ENCODE measurements at regions not wholly inside any gene's neighbourhood (a gene's known extent, or its start where the extent isn't known, plus 50 kb on each side); places are given as distances from the start of the nearest gene placed in this dataset.

DNA sequence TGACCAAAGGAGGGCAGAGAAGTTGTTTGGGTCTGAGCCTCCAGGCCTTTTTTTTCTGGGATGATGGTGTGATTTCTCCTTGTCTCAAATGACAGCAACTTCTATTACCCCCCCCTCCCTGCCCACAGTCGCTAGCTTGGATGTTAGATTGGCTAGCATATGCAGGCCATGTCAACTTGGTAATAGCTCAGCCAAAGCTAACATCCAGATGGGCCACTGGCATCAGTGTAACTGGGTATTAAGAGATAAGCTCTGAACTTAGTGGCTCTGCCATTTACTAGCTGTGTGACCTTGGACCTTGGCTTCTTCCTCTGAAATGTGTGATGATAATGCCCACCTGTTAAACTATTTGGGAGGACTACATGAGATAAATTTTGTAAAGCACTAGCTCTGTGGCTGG is 86.9 kb upstream of the TSPAN2 start:
- DNase-seq (ENCODE audit: low read depth, low spot score), result no peak
- no peak for TF ChIP-seq YY1 (IDR thresholded peaks at IDR 0.05; ENCODE audit: insufficient read depth, insufficient read length)
- no peak for TF ChIP-seq ZNF274 (IDR thresholded peaks at IDR 0.05; ENCODE audit: low read depth, low read length)
- TF ChIP-seq SUZ12 (IDR thresholded peaks at IDR 0.05; ENCODE audit: extremely low read depth, insufficient read depth, insufficient read length), result no peak
- H3K9me3 ChIP-seq (ENCODE audit: insufficient read depth, low read length), result peaks cover 7% of the 10 kb centered on the region

DNA sequence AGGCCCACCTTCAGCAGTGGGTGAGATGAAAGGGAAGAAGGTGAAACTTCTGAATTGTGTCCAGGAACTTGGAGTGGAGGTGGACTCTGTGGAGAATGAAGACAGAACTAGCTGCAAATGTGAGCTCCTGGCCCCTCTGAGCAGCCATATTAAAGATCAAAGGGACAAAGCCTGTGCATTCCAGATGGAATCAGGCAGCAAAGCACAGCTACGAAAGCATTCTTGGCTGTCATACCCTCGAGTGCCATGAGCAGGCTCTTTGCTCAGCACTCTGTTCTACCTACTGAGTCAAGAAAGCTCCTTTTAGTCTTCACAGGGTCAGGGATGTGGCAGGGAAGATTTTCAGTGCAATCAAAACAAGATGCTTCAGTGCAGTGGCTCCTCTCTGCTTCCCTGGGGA is 86.3 kb upstream of the TSPAN2 start:
- TF ChIP-seq SUZ12 (IDR thresholded peaks at IDR 0.05; ENCODE audit: extremely low read depth, insufficient read depth, insufficient read length), result no peak
- no peaks in the 10 kb centered on the region for H3K4me1 ChIP-seq (ENCODE audit: insufficient read depth, insufficient read length)
- no peak for DNase-seq (ENCODE audit: low read depth, low spot score)
- no peak overlapping the region for H3K4me3 ChIP-seq (ENCODE audit: insufficient read length, low read depth)
- H3K9ac ChIP-seq (ENCODE audit: insufficient read length, low read depth), result no peak overlapping the region
- H3K9me3 ChIP-seq (ENCODE audit: insufficient read depth, low read length), result peaks cover 7% of the 10 kb centered on the region
- no peaks in the 10 kb centered on the region for H3K27me3 ChIP-seq (ENCODE audit: insufficient read depth, insufficient read length)
- no peaks in the 10 kb centered on the region for H3K36me3 ChIP-seq (ENCODE audit: insufficient read depth, insufficient read length, low read length)

More for the DNA sequence above, 86.9 kb upstream of the TSPAN2 start:
- Histone ChIP-seq H3K36me3 (ENCODE audit: insufficient read depth, insufficient read length, low read length) (no peaks in the 10 kb centered on the region), H3K9ac (ENCODE audit: insufficient read length, low read depth) (no peak overlapping the region), H3K4me1 (ENCODE audit: insufficient read depth, insufficient read length) (no peaks in the 10 kb centered on the region), H3K27me3 (ENCODE audit: insufficient read depth, insufficient read length) (no peaks in the 10 kb centered on the region), H3K4me3 (ENCODE audit: insufficient read length, low read depth) (no peak overlapping the region)

DNA sequence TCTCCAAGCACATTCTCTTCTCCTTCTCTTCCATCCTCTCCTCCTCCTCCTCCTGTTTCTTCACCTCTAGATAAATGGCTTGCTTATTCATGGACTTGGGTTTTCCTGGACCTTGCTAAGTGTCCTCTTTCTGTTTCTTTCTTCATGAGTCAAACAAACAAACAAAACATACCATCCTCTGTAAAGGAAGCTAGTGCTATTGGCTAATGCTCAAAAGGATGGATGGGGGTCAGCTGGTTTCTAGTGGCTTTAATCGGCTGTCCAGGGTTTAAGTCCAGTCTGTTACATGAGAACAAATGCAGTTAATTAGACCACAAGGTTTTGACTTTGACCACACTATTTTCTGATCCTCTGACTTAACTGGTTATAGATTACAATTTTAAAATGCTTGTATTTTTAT is 83.8 kb upstream of the TSPAN2 start:
- TF ChIP-seq YY1 (IDR thresholded peaks at IDR 0.05; ENCODE audit: insufficient read depth, insufficient read length), result no peak
- TF ChIP-seq SUZ12 (IDR thresholded peaks at IDR 0.05; ENCODE audit: extremely low read depth, insufficient read depth, insufficient read length), result no peak
- no peak for TF ChIP-seq ZNF274 (IDR thresholded peaks at IDR 0.05; ENCODE audit: low read depth, low read length)
- H3K36me3 ChIP-seq (ENCODE audit: insufficient read depth, insufficient read length, low read length), result no peaks in the 10 kb centered on the region
- peaks cover 7% of the 10 kb centered on the region for H3K9me3 ChIP-seq (ENCODE audit: insufficient read depth, low read length)
- H3K4me1 ChIP-seq (ENCODE audit: insufficient read depth, insufficient read length), result no peaks in the 10 kb centered on the region
- no peak overlapping the region for H3K9ac ChIP-seq (ENCODE audit: insufficient read length, low read depth)
- H3K27me3 ChIP-seq (ENCODE audit: insufficient read depth, insufficient read length), result no peaks in the 10 kb centered on the region
- no peak overlapping the region for H3K4me3 ChIP-seq (ENCODE audit: insufficient read length, low read depth)
- DNase-seq (ENCODE audit: low read depth, low spot score), result no peak

DNA sequence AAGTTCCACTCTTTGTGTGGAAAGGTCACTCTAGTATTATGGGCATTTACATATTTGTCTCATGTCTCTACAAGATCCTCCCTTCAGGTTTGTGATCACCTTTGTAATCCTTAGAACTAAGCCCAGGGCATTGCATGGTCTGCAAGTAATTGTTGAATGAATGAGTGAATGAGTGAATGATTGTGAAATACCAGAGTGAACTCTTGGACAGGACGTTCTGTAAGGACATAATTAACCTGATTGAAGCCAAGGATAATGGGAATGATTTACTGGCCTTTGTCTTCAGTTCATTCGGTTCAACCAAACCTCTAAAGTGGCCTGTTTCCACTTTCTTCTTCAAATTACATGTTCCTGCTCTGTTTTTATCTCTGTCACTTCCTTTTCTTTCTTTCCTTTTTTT is 83.0 kb upstream of the TSPAN2 start:
- H3K36me3 ChIP-seq (ENCODE audit: insufficient read depth, insufficient read length, low read length), result no peaks in the 10 kb centered on the region
- H3K9me3 ChIP-seq (ENCODE audit: insufficient read depth, low read length), result peaks cover 7% of the 10 kb centered on the region
- no peak overlapping the region for H3K9ac ChIP-seq (ENCODE audit: insufficient read length, low read depth)
- H3K4me1 ChIP-seq (ENCODE audit: insufficient read depth, insufficient read length), result no peaks in the 10 kb centered on the region
- no peak for DNase-seq (ENCODE audit: low read depth, low spot score)
- no peaks in the 10 kb centered on the region for H3K27me3 ChIP-seq (ENCODE audit: insufficient read depth, insufficient read length)
- no peak overlapping the region for H3K4me3 ChIP-seq (ENCODE audit: insufficient read length, low read depth)
- TF ChIP-seq SUZ12 (IDR thresholded peaks at IDR 0.05; ENCODE audit: extremely low read depth, insufficient read depth, insufficient read length), result no peak
- no peak for TF ChIP-seq YY1 (IDR thresholded peaks at IDR 0.05; ENCODE audit: insufficient read depth, insufficient read length)
- TF ChIP-seq ZNF274 (IDR thresholded peaks at IDR 0.05; ENCODE audit: low read depth, low read length), result no peak

DNA sequence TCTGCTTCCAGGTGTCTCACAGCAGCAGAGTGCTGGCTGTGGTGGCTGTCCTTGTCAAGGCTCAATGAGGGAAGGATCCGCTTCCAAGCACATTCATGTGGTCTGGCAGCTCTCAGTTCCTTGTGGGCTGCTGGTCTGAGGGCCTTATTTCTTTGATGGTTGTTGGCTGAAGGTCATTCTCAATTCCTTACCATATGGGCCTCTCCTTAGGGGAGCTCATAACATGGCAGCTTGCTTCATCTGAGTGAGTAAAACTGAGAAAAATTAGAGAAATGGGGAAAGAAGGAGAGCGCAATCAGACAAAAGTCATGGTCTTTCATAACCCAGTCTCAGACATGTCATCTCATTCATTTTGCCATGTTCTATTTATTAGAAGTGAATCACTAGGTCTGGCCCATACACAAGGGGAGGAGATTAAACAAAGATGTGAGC is 81.7 kb upstream of the TSPAN2 start:
- no peak for DNase-seq (ENCODE audit: low read depth, low spot score)
- TF ChIP-seq SUZ12 (IDR thresholded peaks at IDR 0.05; ENCODE audit: extremely low read depth, insufficient read depth, insufficient read length) (no peak), ZNF274 (IDR thresholded peaks at IDR 0.05; ENCODE audit: low read depth, low read length) (no peak), YY1 (IDR thresholded peaks at IDR 0.05; ENCODE audit: insufficient read depth, insufficient read length) (no peak)
- no peak overlapping the region for H3K9ac ChIP-seq (ENCODE audit: insufficient read length, low read depth)
- no peak overlapping the region for H3K4me3 ChIP-seq (ENCODE audit: insufficient read length, low read depth)
- no peaks in the 10 kb centered on the region for H3K36me3 ChIP-seq (ENCODE audit: insufficient read depth, insufficient read length, low read length)
- peaks cover 7% of the 10 kb centered on the region for H3K9me3 ChIP-seq (ENCODE audit: insufficient read depth, low read length)
- H3K4me1 ChIP-seq (ENCODE audit: insufficient read depth, insufficient read length), result no peaks in the 10 kb centered on the region
- H3K27me3 ChIP-seq (ENCODE audit: insufficient read depth, insufficient read length), result no peaks in the 10 kb centered on the region

DNA sequence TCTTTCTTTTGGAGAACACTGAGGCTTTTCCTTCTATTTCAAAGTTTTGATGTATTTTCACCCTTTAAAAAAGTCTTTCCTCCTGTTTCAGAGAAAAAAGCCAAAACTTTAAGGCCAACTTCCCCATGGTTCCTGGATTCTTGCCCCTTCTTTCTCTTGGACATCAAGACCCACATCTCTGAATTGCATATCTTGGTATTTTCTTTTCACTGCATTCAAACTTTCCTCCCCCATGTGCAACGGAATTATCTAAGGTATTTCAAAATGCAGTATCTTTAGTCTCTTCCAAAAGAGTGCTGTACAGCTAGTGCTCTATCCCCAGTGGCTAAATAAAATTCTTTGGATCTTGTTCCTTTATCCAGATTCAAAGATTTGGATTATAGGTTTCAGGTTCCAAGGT is 81.1 kb upstream of the TSPAN2 start:
- no peak overlapping the region for H3K4me3 ChIP-seq (ENCODE audit: insufficient read length, low read depth)
- H3K27me3 ChIP-seq (ENCODE audit: insufficient read depth, insufficient read length), result no peaks in the 10 kb centered on the region
- TF ChIP-seq SUZ12 (IDR thresholded peaks at IDR 0.05; ENCODE audit: extremely low read depth, insufficient read depth, insufficient read length) (no peak), YY1 (IDR thresholded peaks at IDR 0.05; ENCODE audit: insufficient read depth, insufficient read length) (no peak), ZNF274 (IDR thresholded peaks at IDR 0.05; ENCODE audit: low read depth, low read length) (no peak)
- no peaks in the 10 kb centered on the region for H3K36me3 ChIP-seq (ENCODE audit: insufficient read depth, insufficient read length, low read length)
- DNase-seq (ENCODE audit: low read depth, low spot score), result no peak
- peaks cover 7% of the 10 kb centered on the region for H3K9me3 ChIP-seq (ENCODE audit: insufficient read depth, low read length)
- no peaks in the 10 kb centered on the region for H3K4me1 ChIP-seq (ENCODE audit: insufficient read depth, insufficient read length)
- H3K9ac ChIP-seq (ENCODE audit: insufficient read length, low read depth), result no peak overlapping the region

DNA sequence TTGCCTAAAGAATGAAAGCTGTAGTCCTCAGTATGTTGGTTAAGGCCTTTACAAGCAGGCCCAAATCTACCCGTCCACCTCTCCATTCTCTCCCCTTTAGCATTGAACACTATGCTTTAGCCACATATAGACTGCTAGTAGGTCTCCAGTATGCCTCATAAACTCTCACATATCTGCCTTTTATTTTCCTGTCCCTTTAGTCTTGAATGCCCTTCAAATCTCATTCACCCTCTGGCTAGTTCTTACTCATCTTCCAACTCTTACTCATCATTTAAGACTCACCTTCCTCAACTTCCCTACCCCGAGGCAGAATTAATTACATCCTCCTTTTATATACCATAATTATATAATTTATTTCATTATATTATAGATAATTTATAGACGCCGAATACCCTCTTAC is 78.7 kb upstream of the TSPAN2 start:
- TF ChIP-seq ZNF274 (IDR thresholded peaks at IDR 0.05; ENCODE audit: low read depth, low read length) (no peak), SUZ12 (IDR thresholded peaks at IDR 0.05; ENCODE audit: extremely low read depth, insufficient read depth, insufficient read length) (no peak), YY1 (IDR thresholded peaks at IDR 0.05; ENCODE audit: insufficient read depth, insufficient read length) (no peak)
- Histone ChIP-seq H3K9me3 (ENCODE audit: insufficient read depth, low read length) (no peaks in the 10 kb centered on the region; the same call in 1 of the 2 replicates), H3K4me3 (ENCODE audit: insufficient read length, low read depth) (no peak overlapping the region), H3K4me1 (ENCODE audit: insufficient read depth, insufficient read length) (no peaks in the 10 kb centered on the region), H3K9ac (ENCODE audit: insufficient read length, low read depth) (no peak overlapping the region), H3K36me3 (ENCODE audit: insufficient read depth, insufficient read length, low read length) (no peaks in the 10 kb centered on the region), H3K27me3 (ENCODE audit: insufficient read depth, insufficient read length) (no peaks in the 10 kb centered on the region)
- DNase-seq (ENCODE audit: low read depth, low spot score), result no peak
